Occipital lobe (tissue), 2 donors: ENCODE measurements at regions not wholly inside any gene's neighbourhood (a gene's known extent, or its start where the extent isn't known, plus 50 kb on each side); places are given as distances from the start of the nearest gene placed in this dataset. TPM values are rescaled to one million over a fixed set of nuclear protein-coding genes. Genes with fewer than 3 reads are reported as not detected.
A peak's percentile ranks its signal among the peaks of the same experiment; 100 is the strongest.

Experiments used
- DNase-seq: peaks from one replicate; lab custom pipeline; 2025; lab: John Stamatoyannopoulos, UW
- small RNA-seq: library from RNA; depleted of rRNA; stranded (forward); fragments of <200 nt; gene quantifications from one replicate; pipeline ENCODE3, GENCODE V24; 2014

DNA sequence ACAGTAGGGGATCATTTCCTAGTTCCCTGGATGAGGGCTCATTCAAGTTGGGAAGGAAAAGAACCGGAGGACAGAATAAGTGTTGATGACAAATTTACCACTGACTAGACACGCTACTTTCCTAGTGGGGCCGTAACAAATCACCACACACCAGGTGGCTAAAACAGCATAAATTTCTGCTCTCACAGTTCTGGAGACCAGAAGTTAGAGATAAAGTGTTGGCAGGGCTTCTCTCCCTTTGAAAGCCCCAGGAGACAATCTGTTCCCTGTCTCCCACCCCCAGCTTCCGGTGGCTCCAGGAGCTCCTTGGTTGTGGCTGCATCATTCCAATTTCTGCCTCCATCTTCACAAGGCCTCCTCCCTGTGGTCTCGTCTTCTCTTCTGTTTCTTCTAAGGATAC lies 65.4 kb upstream of the ARGLU1 start:
- DNase-seq: no peak

DNA sequence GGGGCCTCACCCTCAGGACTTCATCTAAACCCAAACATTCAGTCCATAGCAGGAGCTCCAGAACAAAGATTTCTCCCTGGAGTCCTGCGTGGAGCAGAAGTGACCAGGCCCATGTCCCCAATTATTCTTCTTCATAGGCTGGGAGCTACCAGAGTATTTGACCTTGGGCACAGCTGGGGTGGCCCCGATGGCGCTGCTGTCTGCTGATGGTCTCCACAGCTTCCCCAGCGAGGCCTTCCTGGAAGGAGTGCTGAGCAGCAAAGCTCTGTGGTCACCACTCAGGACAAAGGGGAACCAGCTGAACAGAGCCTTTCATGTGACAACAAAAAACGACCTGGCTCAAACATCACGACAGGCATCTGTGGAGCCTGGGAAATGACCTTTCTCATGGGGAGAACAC lies 62.7 kb upstream of the ARGLU1 start:
- no peak for DNase-seq

DNA sequence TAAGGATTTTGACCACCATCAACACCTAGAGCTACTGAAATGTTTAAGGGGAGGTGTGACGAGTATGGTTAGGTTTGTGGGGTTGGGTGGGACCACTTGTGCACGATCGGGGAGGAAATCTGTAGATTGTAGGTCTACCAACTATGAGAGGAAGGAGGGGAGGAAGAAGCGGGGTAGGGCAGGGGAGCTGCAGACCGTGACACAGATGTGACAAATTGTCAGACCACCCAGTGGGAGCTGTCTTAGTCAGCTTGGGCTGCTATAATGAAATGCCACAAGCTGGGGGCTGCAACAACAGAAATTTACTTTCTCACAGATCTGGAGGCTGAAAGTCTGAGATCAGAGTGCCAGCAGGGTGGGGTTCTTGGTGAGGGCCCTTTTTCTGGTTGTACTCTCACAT lies 62.2 kb upstream of the ARGLU1 start:
- DNase-seq: no peak

DNA sequence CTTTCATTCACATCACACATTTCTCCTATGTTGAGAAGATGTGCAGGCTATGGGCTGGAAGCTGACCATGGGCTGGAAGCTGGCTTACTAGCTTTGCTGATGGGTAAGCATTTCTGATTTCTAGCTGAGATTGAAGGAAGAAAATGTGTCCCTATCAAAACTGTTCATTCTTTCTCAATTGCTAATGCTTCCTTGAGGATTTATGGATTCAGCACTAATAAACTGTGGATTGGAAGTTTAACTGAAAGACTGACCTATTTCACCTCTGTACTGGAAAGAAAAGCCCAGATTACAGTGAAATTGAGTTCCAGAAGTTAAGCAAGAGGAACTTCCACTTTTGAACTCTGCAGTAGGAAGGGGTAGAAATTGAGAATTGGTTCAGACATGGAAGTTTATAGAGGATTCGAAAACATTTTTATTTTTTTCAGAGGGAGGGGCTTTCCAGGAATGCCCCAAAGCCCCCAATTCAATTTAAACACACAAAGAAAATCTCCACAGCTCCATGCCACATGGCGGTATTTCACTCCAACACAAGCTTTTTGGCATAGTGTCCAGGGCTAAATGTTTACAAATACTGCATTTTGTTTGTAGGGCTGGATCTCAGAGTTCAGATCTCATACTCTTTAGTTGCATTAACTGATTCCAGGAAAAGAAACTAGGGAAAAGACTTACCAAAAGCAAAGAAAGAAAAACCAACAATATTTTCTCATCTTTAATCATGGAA lies 61.2 kb upstream of the ARGLU1 start:
- no peak for DNase-seq

DNA sequence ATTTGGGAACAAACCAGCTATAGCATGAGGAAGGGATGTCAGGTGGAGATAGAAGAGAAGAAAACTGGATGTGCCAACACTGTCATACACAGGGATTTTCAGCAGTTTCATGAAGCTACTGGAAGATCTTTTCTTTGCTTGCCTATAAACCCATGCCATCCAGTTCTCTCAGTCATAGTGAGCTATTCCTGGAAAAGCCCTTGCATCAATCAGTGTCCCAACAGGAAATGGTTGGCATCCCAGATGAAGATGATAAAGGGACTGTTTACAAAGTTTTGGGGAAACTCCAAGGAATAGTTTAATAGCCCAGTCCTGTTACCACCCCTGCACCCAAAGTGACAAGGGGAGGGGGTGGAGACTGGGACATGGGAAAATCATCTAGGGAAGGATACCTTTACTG lies 58.5 kb upstream of the ARGLU1 start:
- no peak for DNase-seq

DNA sequence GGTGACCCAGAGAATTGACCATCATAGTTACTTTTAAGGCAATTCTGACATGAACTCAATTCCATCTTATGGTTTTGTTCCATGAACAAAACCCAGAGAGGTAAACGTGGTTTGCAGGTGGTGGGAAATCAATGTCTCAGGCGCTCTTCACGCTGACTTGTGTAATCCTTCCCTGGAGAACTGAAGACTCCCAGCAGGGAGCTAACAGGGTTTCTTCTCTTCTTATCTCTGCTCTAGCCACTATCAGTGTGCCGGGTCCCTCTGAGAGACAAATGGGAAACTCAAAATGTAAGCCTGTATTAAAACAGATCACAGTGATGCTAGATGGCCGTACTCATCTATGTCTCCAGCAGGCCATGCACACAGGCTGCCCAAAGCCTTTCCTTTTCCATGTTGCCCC lies 57.6 kb upstream of the ARGLU1 start:
- no peak for DNase-seq

DNA sequence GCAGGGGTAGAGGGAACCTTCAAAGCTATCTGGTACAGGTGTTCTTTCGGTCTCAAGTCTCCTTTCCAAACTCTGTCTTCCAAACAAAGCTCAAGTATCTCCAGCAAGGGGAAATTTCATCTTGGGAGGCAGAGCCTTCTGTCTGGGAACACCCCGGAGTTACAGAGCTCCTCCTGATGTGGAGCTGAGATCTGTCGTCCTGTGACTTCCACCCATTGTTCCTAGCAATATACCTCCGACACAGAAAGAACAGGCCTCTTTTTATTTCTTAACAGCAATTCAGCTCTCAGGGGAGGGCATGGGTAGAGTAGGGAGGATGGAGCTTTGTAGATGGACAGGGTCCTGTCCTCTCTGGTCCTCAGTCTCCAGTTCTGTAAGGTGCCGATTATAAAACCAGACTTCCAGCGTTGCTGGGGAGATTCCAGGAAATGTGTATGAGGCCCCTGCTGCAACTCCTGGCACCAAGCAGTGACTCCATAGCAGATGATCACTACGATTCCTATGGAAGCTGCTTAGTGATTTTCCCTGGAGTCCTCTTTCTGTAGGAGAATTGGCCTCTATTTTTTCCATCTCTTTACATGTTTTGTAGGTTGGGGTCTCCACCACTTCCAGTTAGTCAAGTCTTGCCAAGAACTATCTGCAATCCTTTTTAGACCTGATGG lies 56.0 kb upstream of the ARGLU1 start:
- DNase-seq: no peak

DNA sequence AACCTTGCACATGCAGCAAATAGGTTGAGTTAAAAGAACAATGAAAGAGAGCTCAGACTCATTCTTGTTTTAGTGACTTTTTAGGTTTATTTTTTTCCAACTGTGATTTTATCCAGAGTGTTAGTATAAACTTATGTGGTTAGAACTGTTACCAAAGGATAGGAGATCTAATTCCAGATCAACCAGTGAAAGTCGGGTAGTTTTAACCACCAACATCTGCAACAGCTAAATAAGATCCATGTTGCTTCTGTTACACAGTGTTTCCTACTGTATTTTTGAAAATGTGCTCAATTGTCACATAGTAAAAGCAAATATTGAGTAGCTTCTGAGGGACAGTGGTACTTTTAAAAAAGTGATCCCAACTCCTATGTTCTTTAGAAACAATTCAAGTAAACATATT lies 53.9 kb upstream of the ARGLU1 start:
- DNase-seq: no peak

DNA sequence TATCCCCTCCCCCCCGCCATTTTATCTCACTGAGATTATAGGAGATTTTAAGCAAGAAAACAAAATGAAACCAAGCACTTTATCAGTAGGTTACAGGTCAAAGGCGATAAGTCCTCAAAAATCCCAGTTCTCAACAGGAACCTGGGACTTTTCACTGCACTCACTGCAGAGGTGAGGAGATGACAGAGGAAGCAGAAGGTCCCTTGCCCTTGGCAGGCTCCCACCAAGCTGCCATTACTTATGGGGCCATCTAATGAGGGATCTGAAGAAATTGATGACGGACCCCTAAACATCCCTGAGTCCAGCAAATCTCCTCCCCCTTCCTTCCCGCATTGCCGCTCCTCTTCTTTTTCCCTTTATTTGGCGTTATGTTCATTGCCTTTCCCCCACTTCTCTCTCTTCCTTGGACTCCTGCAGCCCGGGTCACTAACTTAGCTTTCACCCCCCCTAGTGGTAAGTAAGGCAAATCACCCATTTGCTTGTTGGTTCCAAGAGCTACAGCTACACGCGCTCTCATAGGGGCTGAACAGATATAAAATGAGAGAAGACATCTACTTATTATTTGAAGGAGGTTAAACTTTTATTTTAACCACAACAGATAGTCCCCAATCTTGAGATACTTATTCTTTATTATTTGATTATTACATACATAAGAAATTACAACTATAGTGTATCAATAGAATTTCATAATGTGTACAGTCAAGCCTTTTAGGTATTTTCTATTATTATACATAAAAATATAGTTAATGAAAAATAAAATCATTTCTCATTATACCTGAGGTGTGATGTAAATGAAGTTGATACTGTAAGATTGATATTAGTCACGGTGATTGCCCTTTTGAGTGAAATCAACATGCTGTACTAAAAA lies 52.0 kb upstream of the ARGLU1 start:
- DNase-seq: no peak

Small RNA genes in the stretch of these regions (small RNA-seq; reads per million reads assigned to genes)
- gene MIR1267 (not detected), gene SNORD31B (0.84 reads per million, percentile 69 among the genes with 10 or more reads in this experiment)
